COR-L47 (cell line): ENCODE measurements at regions not wholly inside any gene's neighbourhood (a gene's known extent, or its start where the extent isn't known, plus 50 kb on each side); places are given as distances from the start of the nearest gene placed in this dataset.

Source experiments
- DNase-seq: peaks from one replicate; lab custom pipeline; 2025; lab: John Stamatoyannopoulos, UW

- no peak for DNase-seq
Measured at GRCh38 chr7:46009211-46009610, 88.1 kb upstream of the IGFBP3 start.

GRCh38 chr7:46007990-46008643 is 87.0 kb upstream of the IGFBP3 start:
- DNase-seq = no peak

- DNase-seq = no peak
Measured at GRCh38 chr7:46007194-46007593, 86.1 kb upstream of the IGFBP3 start.

GRCh38 chr7:46006723-46007122 is 85.7 kb upstream of the IGFBP3 start:
- no peak for DNase-seq

- no peak for DNase-seq
Measured at GRCh38 chr7:46006212-46006611, 85.1 kb upstream of the IGFBP3 start.

- DNase-seq = no peak
Measured at GRCh38 chr7:46004965-46005364, 83.9 kb upstream of the IGFBP3 start.

- DNase-seq = no peak
Measured at GRCh38 chr7:46003896-46004875, 83.1 kb upstream of the IGFBP3 start.

GRCh38 chr7:46003161-46003560 is 82.1 kb upstream of the IGFBP3 start:
- DNase-seq = no peak

GRCh38 chr7:46000513-46000912 is 79.4 kb upstream of the IGFBP3 start:
- DNase-seq = no peak

GRCh38 chr7:45999541-45999940 is 78.5 kb upstream of the IGFBP3 start:
- no peak for DNase-seq

GRCh38 chr7:45998506-45998905 is 77.4 kb upstream of the IGFBP3 start:
- DNase-seq = no peak

- DNase-seq = no peak
Measured at GRCh38 chr7:45993621-45994020, 72.5 kb upstream of the IGFBP3 start.

GRCh38 chr7:45992826-45993225 is 71.8 kb upstream of the IGFBP3 start:
- DNase-seq = no peak

GRCh38 chr7:45990276-45990675 is 69.2 kb upstream of the IGFBP3 start:
- DNase-seq = no peak

- DNase-seq = no peak
Measured at GRCh38 chr7:45988405-45989057, 67.5 kb upstream of the IGFBP3 start.

GRCh38 chr7:45987521-45988290 is 66.6 kb upstream of the IGFBP3 start:
- DNase-seq = no peak

- DNase-seq = no peak
Measured at GRCh38 chr7:45986355-45987298, 65.6 kb upstream of the IGFBP3 start.

GRCh38 chr7:45985902-45986301 is 64.8 kb upstream of the IGFBP3 start:
- no peak for DNase-seq

GRCh38 chr7:45984386-45985295 is 63.6 kb upstream of the IGFBP3 start:
- no peak for DNase-seq
